ENCODE measurements at regions not wholly inside any gene's neighbourhood (a gene's known extent, or its start where the extent isn't known, plus 50 kb on each side); places are given as distances from the start of the nearest gene placed in this dataset.

GRCh38 chrY:19056138-19056469 is 282.6 kb upstream of the HSFY2 start:
- Histone ChIP-seq H3K27me3 (ENCODE audit: insufficient read depth, poor library complexity, severe bottlenecking) (no peaks in the 10 kb centered on the region), H3K36me3 (ENCODE audit: low read depth) (peaks cover 8% of the 10 kb centered on the region; the same call in 1 of the 2 replicates), H3K27ac (ENCODE audit: poor library complexity, severe bottlenecking) (no peak overlapping the region), H3K9me3 (ENCODE audit: severe bottlenecking) (no peaks in the 10 kb centered on the region), H3K4me1 (ENCODE audit: insufficient read depth, poor library complexity, severe bottlenecking) (peaks cover 33% of the 10 kb centered on the region), H3K4me3 (ENCODE audit: severe bottlenecking) (no peak overlapping the region)
- ATAC-seq (ENCODE audit: low read depth) (no peak), DNase-seq (ENCODE audit: low spot score) (no peak)
- TF ChIP-seq CTCF (IDR thresholded peaks at IDR 0.05; ENCODE audit: poor library complexity, severe bottlenecking): no peak

GRCh38 chrY:19055232-19056137 is 281.9 kb upstream of the HSFY2 start:
- no peak for TF ChIP-seq CTCF (IDR thresholded peaks at IDR 0.05; ENCODE audit: poor library complexity, severe bottlenecking)
- Histone ChIP-seq H3K36me3 (ENCODE audit: low read depth) (peaks cover 8% of the 10 kb centered on the region; the same call in 1 of the 2 replicates), H3K9me3 (ENCODE audit: severe bottlenecking) (no peaks in the 10 kb centered on the region), H3K27ac (ENCODE audit: poor library complexity, severe bottlenecking) (no peak overlapping the region), H3K27me3 (ENCODE audit: insufficient read depth, poor library complexity, severe bottlenecking) (no peaks in the 10 kb centered on the region), H3K4me3 (ENCODE audit: severe bottlenecking) (no peak overlapping the region), H3K4me1 (ENCODE audit: insufficient read depth, poor library complexity, severe bottlenecking) (peaks cover 36% of the 10 kb centered on the region)
- ATAC-seq (ENCODE audit: low read depth) (no peak), DNase-seq (ENCODE audit: low spot score) (no peak)

GRCh38 chrY:19053806-19054205 is 280.3 kb upstream of the HSFY2 start:
- peaks cover 4% of the 10 kb centered on the region; the same call in 1 of the 2 replicates for H3K36me3 ChIP-seq (ENCODE audit: low read depth)
- H3K4me3 ChIP-seq (ENCODE audit: severe bottlenecking): no peak overlapping the region
- no peaks in the 10 kb centered on the region for H3K9me3 ChIP-seq (ENCODE audit: severe bottlenecking)
- peaks cover 27% of the 10 kb centered on the region for H3K4me1 ChIP-seq (ENCODE audit: insufficient read depth, poor library complexity, severe bottlenecking)
- H3K27ac ChIP-seq (ENCODE audit: poor library complexity, severe bottlenecking): peak overlapping the region; percentile 28
- DNase-seq (ENCODE audit: low spot score) (no peak), ATAC-seq (ENCODE audit: low read depth) (peak; percentile 57)
- no peak for TF ChIP-seq CTCF (IDR thresholded peaks at IDR 0.05; ENCODE audit: poor library complexity, severe bottlenecking)
- no peaks in the 10 kb centered on the region for H3K27me3 ChIP-seq (ENCODE audit: insufficient read depth, poor library complexity, severe bottlenecking)

GRCh38 chrY:19051021-19051420 is 277.5 kb upstream of the HSFY2 start:
- no peak for DNase-seq (ENCODE audit: low spot score)
- no peaks in the 10 kb centered on the region for H3K9me3 ChIP-seq (ENCODE audit: severe bottlenecking)
- no peak for TF ChIP-seq CTCF (IDR thresholded peaks at IDR 0.05; ENCODE audit: poor library complexity, severe bottlenecking)

GRCh38 chrY:19042984-19043442 is 269.5 kb upstream of the HSFY2 start:
- H3K4me1 ChIP-seq (ENCODE audit: insufficient read depth, poor library complexity, severe bottlenecking): no peaks in the 10 kb centered on the region
- no peak for TF ChIP-seq CTCF (IDR thresholded peaks at IDR 0.05; ENCODE audit: poor library complexity, severe bottlenecking)
- 0 out of 2 replicates have a peak, but pooled peaks cover 4% of the 10 kb centered on the region for H3K36me3 ChIP-seq (ENCODE audit: low read depth)
- no peak overlapping the region for H3K27ac ChIP-seq (ENCODE audit: poor library complexity, severe bottlenecking)
- H3K4me3 ChIP-seq (ENCODE audit: severe bottlenecking): no peak overlapping the region
- ATAC-seq (ENCODE audit: low read depth) (no peak), DNase-seq (ENCODE audit: low spot score) (no peak)
- no peaks in the 10 kb centered on the region for H3K9me3 ChIP-seq (ENCODE audit: severe bottlenecking)
- H3K27me3 ChIP-seq (ENCODE audit: insufficient read depth, poor library complexity, severe bottlenecking): no peaks in the 10 kb centered on the region

More at GRCh38 chrY:19051021-19051420, 277.5 kb upstream of the HSFY2 start:
- ATAC-seq (ENCODE audit: low read depth): peak; percentile 62; the same call in 1 of the 3 replicates
- H3K4me1 ChIP-seq (ENCODE audit: insufficient read depth, poor library complexity, severe bottlenecking): peaks cover 24% of the 10 kb centered on the region
- H3K4me3 ChIP-seq (ENCODE audit: severe bottlenecking): no peak overlapping the region
- no peaks in the 10 kb centered on the region for H3K27me3 ChIP-seq (ENCODE audit: insufficient read depth, poor library complexity, severe bottlenecking)
- peak overlapping the region; percentile 6 for H3K27ac ChIP-seq (ENCODE audit: poor library complexity, severe bottlenecking)
- peaks cover 4% of the 10 kb centered on the region; the same call in 1 of the 2 replicates for H3K36me3 ChIP-seq (ENCODE audit: low read depth)
